Panc1 (cell line): ENCODE measurements at regions not wholly inside any gene's neighbourhood (a gene's known extent, or its start where the extent isn't known, plus 50 kb on each side); places are given as distances from the start of the nearest gene placed in this dataset.

Experiments used
- CTCF ChIP-seq: fragments of 450-650 bp; IDR thresholded peaks from 2 replicates; pipeline ENCODE4 v1.5.1; 2017; ENCODE audit warnings: mild to moderate bottlenecking
- REST ChIP-seq, 2 experiments: IDR thresholded peaks; 2 replicates each; pipeline ENCODE4 v1.6.1; 2011 to 2012; ENCODE audit warnings: low read depth in 2 of 2, control low read depth in 1 of 2, low read length in 1 of 2, mild to moderate bottlenecking in 1 of 2, moderate library complexity in 1 of 2; ENCODE audit not compliant: insufficient read depth in 1 of 2

GRCh38 chr17:5941258-5941657, 128.9 kb upstream of the WSCD1 start:
- no peak for TF ChIP-seq CTCF
- no peak for TF ChIP-seq REST (IDR thresholded peaks at IDR 0.05; ENCODE audit: insufficient read depth in 1 of 2, low read depth in 2 of 2, low read length in 1 of 2)
